ENCODE measurements at regions not wholly inside any gene's neighbourhood (a gene's known extent, or its start where the extent isn't known, plus 50 kb on each side); places are given as distances from the start of the nearest gene placed in this dataset.

DNA sequence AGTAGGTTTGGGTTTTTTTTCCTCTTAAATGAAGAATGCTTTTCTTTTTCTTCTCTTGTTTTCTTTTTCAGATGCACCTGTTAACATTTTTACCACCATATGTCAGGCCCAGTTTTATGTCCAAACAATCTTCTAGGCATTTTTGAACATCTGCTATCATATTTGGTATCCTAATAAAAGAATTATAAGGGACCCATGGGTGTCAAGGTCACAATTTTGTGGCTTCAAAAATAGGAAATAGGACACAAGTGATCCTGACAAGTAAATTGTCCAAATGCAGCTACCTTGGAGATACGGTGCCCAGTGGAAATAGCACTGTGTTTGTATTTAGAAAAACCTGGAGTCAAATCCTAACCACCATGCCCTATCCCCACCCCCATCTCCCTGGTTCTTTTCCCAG is 270.3 kb downstream of the MZT1 start:
- DNase-seq (ENCODE audit: low read depth in 2 of 2, low spot score in 1 of 2), result no peak

DNA sequence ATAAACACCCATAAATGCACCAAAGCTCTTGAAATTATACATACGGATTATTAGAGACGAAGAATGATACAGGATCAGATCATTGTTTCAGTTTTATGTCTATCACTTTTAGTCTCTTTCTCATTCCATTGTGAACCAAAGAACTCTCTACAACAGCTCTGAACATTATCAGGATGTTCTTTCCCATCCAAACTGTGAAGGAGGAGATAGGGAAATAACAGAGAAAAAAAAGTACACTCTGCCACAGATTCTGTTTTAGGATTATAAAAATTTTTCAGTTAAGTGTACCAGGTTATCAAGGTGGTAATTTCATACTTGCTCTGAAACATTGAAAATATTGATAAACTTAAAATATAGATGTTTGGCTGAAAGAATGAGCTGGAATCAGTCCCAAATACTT is 270.9 kb downstream of the MZT1 start:
- DNase-seq (ENCODE audit: low read depth in 2 of 2, low spot score in 1 of 2), result no peak

DNA sequence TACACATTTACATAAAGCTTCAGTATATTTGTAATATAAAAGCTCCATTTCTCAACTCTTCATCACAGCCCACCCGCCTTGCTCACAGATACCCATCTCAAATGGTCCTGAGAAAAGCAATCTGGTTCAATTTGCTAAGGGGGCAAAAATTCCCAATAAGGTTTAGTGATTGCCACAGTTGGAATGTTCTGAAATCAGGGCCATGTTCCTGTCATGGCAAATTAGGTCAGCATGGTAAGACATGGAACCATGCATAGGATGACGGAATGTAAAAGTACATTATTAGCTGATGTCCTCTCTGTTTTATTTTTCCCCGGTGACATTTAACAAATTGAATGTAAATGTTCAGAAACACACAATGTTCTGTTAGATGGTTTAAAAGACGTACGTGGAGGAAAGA is 274.3 kb downstream of the MZT1 start:
- DNase-seq (ENCODE audit: low read depth in 2 of 2, low spot score in 1 of 2), result no peak

DNA sequence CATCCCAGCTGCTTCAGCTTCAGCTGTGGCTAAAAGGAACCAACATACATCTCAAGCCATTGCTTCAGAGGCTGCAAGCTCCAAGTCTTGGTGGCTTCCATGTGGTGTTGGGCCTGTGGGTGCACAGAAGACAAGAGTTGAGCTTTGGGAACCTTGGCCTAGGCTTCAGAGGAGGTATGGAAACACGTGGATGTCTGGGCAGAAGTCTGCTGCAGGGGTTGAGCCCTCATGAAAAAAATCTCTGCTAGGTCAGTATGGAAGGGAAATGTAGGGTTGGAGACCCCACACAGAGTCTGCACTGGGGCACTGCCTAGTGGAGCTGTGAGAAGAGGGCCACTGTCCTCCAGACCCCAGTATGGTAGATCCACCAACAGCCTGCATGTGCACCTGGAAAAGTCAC is 279.3 kb downstream of the MZT1 start:
- no peak for DNase-seq (ENCODE audit: low read depth in 2 of 2, low spot score in 1 of 2)

DNA sequence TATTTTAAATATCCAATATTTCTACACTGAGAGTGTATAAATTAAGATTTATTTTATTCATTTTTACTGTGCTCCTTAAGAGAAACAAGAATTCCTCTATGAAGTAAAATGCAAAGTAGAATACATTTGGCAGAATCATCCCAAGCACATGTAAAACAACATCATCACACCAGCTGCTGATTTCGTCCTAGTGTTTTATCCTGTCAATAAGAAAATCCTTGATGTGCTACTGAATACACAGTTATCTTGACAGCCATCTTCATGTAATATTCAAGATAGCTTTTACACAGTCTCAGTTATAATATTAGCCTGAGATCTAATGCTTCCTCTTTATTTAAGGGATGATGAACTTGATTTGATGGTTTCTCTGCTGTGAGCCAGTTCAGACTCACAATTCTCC is 282.4 kb downstream of the MZT1 start:
- DNase-seq (ENCODE audit: low read depth in 2 of 2, low spot score in 1 of 2), result no peak

DNA sequence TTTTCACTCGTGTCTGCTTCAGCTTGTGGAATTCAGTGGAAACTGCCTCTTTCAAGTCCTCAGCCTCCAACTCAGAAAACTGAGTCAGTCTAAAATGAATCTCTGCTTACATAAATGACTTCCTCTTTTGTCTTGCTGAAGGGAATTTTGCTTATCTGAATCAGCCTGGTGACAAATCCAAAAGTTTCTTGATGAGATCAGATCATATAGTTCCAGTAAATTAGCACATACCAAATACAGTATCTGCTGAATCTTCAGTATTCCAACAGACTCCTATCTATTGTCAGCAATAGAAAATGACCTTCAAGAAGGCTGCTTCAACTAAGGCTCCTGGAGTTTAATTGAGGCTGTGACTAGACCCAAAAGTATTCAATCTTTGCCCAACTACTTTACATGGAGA is 290.0 kb downstream of the MZT1 start:
- no peak for DNase-seq (ENCODE audit: low read depth in 2 of 2, low spot score in 1 of 2)

DNA sequence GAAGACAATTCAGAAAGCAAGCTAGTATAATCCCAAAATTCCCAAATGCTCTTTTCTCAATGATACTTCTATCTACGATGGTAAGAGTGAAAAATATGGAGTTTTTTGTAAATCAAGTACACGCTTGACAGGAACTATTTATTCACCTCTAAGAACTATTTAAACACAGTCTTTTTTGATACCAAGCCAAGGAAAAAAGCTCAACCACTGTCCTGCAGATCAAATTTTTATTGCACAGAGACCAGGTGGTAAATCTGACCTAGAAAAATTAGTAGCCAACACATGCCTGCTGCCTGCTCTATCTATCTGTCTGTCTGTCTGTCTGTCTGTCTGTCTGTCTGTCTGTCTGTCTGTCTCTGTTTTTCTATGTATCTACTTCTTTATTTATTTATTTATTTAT is 292.2 kb downstream of the MZT1 start:
- DNase-seq (ENCODE audit: low read depth in 2 of 2, low spot score in 1 of 2), result no peak

DNA sequence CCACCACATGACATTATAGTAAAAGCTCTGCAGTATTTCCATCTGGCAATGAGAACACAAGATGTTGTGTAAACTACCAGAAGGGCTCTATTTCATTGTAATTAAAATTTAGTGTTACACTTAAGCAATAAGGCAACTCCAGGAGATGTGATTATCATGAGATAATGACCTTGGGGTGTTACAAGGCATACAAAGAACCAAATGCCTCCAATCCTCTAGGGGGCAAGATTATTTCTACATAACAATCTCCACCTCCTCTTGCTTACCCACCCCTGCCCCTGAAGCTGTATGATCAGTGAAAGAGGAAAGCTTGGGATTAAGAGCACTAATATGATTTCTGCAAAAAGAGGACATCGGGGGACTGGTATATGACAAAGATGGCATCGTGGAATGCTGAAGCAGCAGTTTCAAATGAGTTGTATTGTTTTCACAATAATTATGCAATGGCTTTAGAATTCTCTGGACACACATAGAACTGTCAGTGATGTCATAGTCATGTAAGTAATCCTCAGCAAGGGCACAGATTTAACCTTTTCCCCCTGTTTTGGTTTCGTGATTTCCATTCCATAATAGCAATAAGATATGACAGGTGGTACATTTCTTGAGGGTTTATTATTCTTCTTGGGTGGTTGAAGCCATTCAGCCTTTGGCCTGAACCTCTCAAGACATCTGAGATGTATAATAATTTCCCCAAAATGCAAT is 295.3 kb downstream of the MZT1 start:
- no peak for DNase-seq (ENCODE audit: low read depth in 2 of 2, low spot score in 1 of 2)

DNA sequence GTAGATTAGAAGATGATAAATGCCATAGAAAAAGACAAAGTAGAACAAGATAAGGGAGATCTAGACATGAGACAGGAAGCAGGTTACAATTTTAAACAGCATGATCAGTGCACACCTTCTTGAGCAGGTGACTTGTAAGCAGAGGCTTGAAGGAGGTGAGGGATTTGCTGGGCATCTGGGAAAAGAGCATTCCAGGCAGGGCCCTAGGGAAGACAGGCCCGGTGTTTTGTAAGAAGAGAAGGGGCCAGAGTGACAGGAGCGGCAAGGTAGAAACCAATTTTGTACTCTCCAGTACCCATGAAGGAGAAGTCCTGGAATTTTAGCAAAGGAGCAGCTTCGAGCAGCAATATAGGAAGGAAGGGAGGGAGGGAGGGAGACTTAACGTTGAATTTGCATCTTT is 296.5 kb downstream of the MZT1 start:
- no peak for DNase-seq (ENCODE audit: low read depth in 2 of 2, low spot score in 1 of 2)

DNA sequence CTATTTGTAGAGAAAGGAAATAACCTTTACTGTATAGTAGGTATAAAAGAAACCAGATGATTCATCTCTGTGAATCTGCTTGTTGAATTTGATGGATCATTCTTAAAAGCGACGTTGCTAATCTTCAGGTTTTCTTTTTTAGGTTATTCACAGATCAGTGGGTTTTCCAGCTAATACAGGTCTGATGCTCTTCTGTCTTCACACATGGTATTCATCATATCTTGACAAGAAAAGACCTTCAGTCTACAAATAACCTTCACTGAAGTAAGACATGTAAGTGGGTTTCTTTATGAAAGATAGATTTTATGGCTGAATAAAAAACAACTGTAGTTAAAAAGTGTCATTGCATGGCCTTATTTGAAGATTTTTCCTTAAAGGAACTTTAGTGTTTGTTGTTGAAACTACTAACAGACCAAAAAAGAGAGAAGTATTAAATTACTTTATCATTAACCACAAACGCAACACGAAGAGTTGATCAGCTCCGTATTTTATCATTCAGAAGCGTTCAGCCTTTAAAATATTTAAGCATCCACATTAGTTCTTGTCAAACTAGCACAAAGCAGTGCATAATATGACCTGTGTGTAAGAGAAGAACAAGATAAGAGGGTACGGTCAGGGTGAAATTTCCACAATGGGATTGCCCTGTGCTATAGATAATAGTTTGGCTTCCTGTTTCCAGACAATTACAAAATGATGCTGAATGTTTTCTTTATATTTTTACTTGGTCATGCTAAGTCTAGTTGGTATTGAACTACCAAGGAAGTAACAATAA is 299.5 kb downstream of the MZT1 start:
- DNase-seq (ENCODE audit: low read depth in 2 of 2, low spot score in 1 of 2), result no peak

DNA sequence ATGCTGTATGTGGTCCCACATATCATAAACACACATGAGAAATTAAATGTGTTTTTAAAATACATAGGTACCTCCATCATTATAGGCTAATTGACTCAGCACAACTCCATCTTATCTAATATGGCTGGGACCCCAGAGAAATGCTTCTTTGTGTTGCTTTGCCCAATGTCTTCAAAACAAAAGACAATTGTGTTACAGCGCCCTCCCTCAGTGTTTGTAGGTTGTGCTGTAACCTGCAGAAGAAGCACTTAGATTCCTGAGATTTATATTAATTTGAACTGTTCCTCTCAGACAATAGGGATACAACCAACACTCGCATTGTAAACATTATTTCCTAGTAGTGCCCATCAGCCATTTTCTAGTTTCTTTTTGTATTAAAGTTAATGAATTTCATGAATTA is 303.4 kb downstream of the MZT1 start:
- no peak for DNase-seq (ENCODE audit: low read depth in 2 of 2, low spot score in 1 of 2)

DNA sequence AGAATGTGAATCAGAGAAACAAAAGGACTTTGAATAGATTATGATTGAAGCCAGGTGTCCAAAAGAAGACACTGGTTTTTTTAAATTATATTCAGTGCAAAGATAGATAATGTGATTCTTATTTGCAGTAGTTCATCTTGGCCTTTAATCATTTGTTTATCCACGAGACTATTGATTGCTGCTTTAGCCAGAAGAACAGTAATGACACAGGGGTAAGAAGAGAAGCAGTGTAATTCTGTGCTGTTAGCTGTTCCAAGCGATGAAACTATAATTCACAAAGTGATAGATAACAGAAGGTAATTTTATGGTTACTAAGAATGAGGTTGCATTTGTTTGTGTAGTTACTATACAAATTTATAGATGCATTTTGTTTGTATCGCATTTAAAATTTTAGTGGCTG is 311.6 kb downstream of the MZT1 start:
- no peak for DNase-seq (ENCODE audit: low read depth in 2 of 2, low spot score in 1 of 2)

DNA sequence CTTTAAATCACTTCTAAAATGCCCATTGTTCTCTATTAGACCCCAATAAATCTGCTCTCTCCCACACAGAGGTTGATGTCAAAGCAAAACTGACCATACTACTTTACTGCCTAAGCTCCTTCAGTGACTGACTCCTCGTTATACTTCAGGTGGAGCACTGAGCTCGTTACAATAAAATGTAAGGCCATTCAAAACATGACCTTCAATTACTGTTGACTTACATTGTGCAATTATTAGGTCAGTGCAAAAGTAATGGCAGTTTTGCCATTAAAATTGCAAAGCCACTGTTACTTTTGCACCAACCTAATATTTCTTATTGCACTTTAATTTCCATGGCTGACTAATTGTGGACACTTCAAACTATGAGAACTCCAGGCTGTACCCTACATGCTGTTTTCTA is 314.9 kb downstream of the MZT1 start:
- no peak for DNase-seq (ENCODE audit: low read depth in 2 of 2, low spot score in 1 of 2)

DNA sequence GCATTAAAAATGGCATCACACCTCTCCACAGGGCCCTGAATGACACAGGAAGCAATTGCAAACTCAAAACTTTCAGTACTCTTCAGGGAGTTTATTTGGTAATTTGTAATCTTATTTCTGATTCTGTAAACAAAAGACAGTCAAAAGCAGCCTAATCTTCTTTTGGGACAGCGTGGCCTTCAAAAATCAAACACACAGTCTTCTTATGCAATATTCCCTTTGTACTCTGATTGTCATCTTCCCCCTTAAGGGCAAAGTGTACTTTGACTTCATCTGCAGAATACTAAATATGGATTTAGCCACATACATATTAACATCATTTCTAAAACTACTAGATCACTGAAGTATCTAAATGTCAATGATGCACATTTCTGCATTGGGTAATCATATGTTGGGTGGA is 322.0 kb downstream of the MZT1 start:
- DNase-seq (ENCODE audit: low read depth in 2 of 2, low spot score in 1 of 2), result no peak

DNA sequence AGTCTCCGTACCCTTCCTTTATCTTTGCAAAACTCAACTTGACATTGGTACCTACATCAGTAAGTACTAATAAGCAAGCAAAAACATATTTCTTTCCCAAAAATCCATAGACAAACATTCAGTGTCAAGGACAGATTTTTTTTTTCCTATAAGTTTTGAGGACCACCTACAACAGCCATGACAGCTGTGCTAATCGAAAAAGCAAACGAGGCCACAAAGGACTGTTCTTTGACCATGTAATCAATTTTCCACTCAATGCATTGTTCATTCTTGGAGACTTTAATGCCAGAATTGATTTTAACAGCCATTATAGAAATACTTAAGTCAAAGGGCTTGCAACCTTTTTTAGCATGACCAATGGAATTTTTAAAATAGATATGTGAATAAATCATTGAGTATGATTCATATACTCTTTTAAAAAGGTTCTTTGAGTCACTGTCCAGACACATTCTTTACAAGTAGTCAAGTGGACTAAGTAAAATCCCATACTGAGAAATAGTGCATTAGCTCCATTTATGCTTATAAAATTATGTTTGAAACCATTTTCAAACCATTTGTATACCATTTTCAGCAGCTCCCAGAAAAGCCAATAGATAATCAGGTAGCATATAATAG is 323.9 kb downstream of the MZT1 start:
- no peak for DNase-seq (ENCODE audit: low read depth in 2 of 2, low spot score in 1 of 2)

DNA sequence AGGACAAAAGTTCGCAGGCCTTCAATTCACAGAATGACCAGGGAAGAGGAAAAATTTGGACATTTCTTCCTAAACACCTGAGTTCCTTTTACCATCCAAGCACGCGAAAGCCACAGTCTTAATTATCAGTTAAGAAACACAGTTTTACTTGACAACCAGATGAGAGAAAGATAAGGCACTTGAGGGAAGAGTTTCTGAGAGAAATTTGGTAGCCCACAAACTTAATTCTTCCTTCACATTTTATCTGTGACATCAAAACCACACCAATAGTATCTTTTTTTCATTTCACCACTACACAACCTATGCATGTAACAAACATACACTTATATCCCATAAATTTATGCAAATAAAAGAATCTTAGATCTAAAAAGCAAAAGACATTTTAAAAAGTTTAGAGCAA is 326.6 kb downstream of the MZT1 start:
- DNase-seq (ENCODE audit: low read depth in 2 of 2, low spot score in 1 of 2), result no peak

DNA sequence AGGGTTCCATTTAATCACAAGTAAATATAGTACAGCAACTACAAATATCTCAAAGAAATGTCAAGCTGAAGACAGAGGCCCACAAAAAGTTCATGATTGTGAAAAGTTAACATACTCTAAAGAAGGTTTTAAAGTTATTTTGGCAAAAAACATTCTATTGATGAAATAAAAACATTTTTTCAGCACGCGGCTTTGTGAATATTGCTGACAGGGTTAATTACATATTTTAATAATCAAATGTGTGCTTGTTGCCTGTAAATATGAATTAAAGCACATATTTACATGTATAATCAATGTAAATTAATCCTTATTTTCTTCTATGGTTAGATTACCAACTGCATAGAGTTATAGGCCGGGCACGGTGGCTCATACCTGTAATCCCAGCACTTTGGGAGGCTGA is 328.1 kb downstream of the MZT1 start:
- DNase-seq (ENCODE audit: low read depth in 2 of 2, low spot score in 1 of 2), result no peak

DNA sequence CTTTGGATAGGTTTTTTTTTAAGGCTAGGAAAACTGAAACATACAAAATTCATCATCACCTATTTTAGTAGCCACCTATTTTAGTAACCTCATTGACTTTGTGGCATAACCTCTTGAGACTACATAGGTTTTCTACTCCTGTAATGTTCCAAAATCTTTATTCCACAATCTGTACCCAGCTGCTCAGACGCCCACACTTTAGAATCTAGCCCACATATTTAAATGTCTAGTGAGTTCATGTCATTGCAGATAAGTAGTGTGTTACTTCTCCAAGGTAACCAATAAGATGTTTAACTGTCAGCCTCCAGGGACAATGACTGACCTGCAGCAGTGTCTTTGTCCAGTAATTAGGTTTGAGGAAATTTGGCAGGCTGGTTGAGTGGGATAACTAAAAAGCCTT is 330.2 kb downstream of the MZT1 start:
- DNase-seq (ENCODE audit: low read depth in 2 of 2, low spot score in 1 of 2), result no peak

DNA sequence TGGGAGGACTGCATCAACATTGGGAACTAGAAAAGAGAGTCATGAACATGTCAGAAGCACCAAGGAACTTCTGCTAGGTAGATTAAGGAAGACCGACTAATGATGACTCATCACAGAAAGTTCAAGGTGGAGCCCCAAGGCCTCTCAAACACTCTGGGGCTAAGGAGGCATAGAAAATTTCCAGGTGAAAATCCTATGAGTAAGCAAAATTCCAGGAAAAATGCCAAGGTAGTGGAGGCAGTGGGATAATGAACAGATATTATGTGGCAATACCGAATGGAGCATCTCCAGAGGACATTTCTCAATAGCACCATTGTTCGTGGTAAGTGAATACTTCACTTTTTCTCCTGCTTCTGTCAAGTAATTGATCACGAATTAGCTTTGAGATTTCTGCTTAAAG is 336.5 kb downstream of the MZT1 start:
- no peak for DNase-seq (ENCODE audit: low read depth in 2 of 2, low spot score in 1 of 2)

DNA sequence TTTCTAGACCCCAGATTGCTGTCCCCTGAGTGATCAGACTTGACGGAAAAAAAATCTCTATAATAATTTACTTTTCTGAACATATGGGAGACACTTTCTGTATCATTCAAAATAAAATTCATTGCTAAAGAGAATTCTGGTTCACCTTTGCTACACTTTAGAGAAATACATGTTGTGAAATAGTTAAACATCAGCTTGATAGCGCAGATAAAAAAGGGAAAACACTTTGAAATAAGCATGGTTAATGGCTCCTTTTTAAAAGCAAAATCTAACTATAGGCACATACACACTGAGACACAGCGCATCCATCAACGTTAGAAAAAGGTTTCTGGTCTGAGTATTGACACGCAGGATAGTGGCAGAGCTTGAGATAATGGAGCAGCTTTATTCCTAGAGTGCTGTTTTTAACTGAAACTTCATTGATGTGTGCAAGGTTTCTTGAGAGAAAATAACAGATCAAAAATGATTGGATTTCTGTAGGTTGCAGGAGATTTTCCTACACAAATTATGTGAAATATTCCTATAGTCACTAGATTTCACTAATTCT is 341.2 kb downstream of the MZT1 start:
- DNase-seq (ENCODE audit: low read depth in 2 of 2, low spot score in 1 of 2), result no peak

DNA sequence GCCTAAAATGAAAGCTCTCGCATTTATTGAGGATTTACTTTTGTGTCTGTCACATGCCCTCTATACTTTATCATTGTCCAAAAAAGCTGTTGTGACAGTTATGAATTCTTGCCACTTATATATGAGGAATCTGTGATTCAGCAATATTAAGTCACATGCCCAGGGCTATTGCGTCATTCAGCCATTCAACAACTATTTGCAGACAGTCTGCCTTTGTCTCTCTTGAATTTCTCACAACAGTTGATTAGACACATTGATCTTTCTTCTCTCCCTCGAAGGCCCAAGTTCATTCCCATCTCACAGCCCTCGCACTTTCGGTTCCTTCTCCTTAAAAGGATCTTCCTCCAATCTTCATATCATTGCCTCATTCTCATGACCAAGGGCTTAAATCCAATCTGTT is 342.6 kb downstream of the MZT1 start:
- no peak for DNase-seq (ENCODE audit: low read depth in 2 of 2, low spot score in 1 of 2)

DNA sequence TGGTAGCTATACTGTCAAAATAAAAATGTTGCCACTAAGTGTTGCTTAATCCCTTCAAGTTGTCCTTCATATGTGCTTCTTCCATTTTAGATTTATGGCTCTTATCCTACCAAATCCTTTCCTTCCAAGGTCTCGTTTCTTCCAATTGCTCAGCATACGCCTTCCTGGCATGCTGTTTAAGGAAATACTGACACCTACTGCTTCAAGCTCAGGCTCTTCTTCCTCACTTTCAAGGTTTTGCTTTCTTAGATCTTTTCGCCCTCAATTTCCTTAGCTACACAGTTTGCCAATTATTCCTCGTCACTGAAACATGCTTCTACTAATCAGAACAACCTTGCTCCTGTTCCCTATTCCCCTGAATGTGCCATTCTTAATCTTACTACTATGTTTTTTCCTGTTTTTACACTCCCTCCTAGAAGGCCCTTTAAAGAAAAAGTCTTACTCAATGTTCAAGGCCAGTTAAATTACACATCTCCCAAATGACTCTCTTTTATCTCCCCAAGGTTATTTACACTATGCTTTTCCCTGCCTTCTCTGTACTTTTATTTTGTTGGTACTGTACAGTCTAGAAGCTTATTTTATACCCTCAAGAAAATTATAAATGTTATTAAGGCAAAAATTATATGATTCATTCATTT is 343.1 kb downstream of the MZT1 start:
- no peak for DNase-seq (ENCODE audit: low read depth in 2 of 2, low spot score in 1 of 2)

Data from stimulated activated CD8-positive, alpha-beta memory T cell treated with anti-CD3 and anti-CD28 coated beads, Interleukin-4, amount 100 ng/mL, for 4 hours (primary cell).